Pancreas (tissue), 10 donors: ENCODE measurements at regions not wholly inside any gene's neighbourhood (a gene's known extent, or its start where the extent isn't known, plus 50 kb on each side); places are given as distances from the start of the nearest gene placed in this dataset.

Experiments used
- ATAC-seq, 4 donors: fragments of 200-7000 bp; cut with Tn5 transposase; one replicate each; pipeline versions ENCODE4 v1.8.0 to v1.9.1; 2020; ENCODE audit warnings: mild to moderate bottlenecking in 4 of 4, moderate library complexity in 4 of 4
- DNase-seq, 6 donors: peaks; one replicate each; pipeline ENCODE4 v3.0.0-alpha.2; 2020
- FAIRE-seq: peaks from 2 replicates; lab custom pipeline; 2012; peaks lifted over from hg19 to GRCh38; lab: Jason Lieb, UNC
- H3K27ac ChIP-seq, 4 donors: fragments of 200-600 bp; sonication (generic); 1 replicate in 3 of 4; 2 replicates in 1 of 4; pipeline versions ENCODE4 v1.5.0 to v1.8.0; 2020
- H3K27me3 ChIP-seq, 4 donors: fragments of 200-600 bp; one replicate each; pipeline ENCODE4 v1.8.0; 2021
- H3K36me3 ChIP-seq, 3 donors: fragments of 200-600 bp; sonication (generic) in 1 of 3; one replicate each; pipeline versions ENCODE4 v1.5.0 to v1.8.0; 2020 to 2021
- H3K4me1 ChIP-seq, 3 donors: fragments of 200-600 bp; one replicate each; pipeline ENCODE4 v1.8.0; 2021
- H3K4me3 ChIP-seq, 4 donors: fragments of 200-600 bp; sonication (generic) in 2 of 4; one replicate each; pipeline versions ENCODE4 v1.5.0 to v1.8.0; 2020 to 2021
- H3K9me3 ChIP-seq, 4 donors: fragments of 200-600 bp; one replicate each; pipeline ENCODE4 v1.8.0; 2021
- CTCF ChIP-seq, 4 donors: fragments of 200-600 bp; sonication (generic) in 3 of 4; IDR thresholded peaks; one replicate each; pipeline versions ENCODE4 v1.5.0 to v1.8.0; 2021; ENCODE audit warnings: antibody characterized with exemption in 4 of 4
- WGBS, 2 donors: extraction: QIAGEN DNeasy Blood & Tissue Kit; methylation state at CpG; one replicate each; pipeline ENCODE4 v1.1.7; 2013; 5-methylcytosine and 5-hydroxymethylcytosine counted together
- intact Hi-C, 3 donors: fragments of 100-400 bp; cut with DNase I; formaldehyde crosslinking; loops; one replicate each; pipeline versions ENCODE4 v1.11.1 to v1.14.2; 2022
- donor health status: healthy with polysubstance abuse.
- donor health status: DM: no; HTN: no; CAD: no; lungs with moderate emphysema.
- donor health status: DM: no; HTN: no; CAD: no.
- donor health status: control.
- donor health status: control.
- donor health status: Bipolar disorder and iron deficiency.
- donor health status: DM: yes; HTN: yes; CAD: no.
- donor health status: DM: no; HTN: no; CAD: no.
- donor health status: DM: no; HTN: no; CAD: no.
- donor health status: DM: yes; HTN: yes; CAD: no.

GRCh38 chr1:4394366-4394765 lies 260.0 kb upstream of the AJAP1 start:
- intact Hi-C loops: no loop called here
- no peak for ATAC-seq
- no peak for FAIRE-seq
- Histone ChIP-seq H3K27ac (no peak overlapping the region), H3K4me3 (no peak overlapping the region), H3K4me1 (no peaks in the 10 kb centered on the region), H3K36me3 (no peaks in the 10 kb centered on the region), H3K9me3 (no peaks in the 10 kb centered on the region), H3K27me3 (peaks cover 0 to 8% (median 0%) of the 10 kb centered on the region in 4 donors)
- WGBS, 2 donors: 73 to 83% methylated on average over 8 of the region's 8 CpGs
- TF ChIP-seq CTCF (IDR thresholded peaks at IDR 0.05): no peak
- no peak for DNase-seq

- FAIRE-seq: no peak
- Histone ChIP-seq H3K27ac (no peak overlapping the region), H3K4me1 (no peaks in the 10 kb centered on the region), H3K9me3 (no peaks in the 10 kb centered on the region), H3K36me3 (no peaks in the 10 kb centered on the region), H3K27me3 (peaks cover 0 to 8% (median 0%) of the 10 kb centered on the region in 4 donors), H3K4me3 (no peak overlapping the region)
- intact Hi-C loops: no loop called here
- no peak for DNase-seq
- ATAC-seq: no peak
- WGBS, 2 donors: 37 to 49% methylated on average over 3 of the region's 3 CpGs
- no peak for TF ChIP-seq CTCF (IDR thresholded peaks at IDR 0.05)
Observed at GRCh38 chr1:4395158-4395557, 259.3 kb upstream of the AJAP1 start.

- DNase-seq: no peak
- Histone ChIP-seq H3K9me3 (no peaks in the 10 kb centered on the region), H3K27me3 (peaks cover 0 to 8% (median 0%) of the 10 kb centered on the region in 4 donors), H3K27ac (no peak overlapping the region), H3K36me3 (no peaks in the 10 kb centered on the region), H3K4me1 (no peaks in the 10 kb centered on the region), H3K4me3 (no peak overlapping the region)
- TF ChIP-seq CTCF (IDR thresholded peaks at IDR 0.05): no peak
- peak in 1 of 4 donors; percentile 19 for ATAC-seq
- intact Hi-C loops: no loop called here
- 54 to 55% methylated on average over 5 of the region's 5 CpGs for WGBS, 2 donors
- no peak for FAIRE-seq
Observed at GRCh38 chr1:4395676-4396075, 258.7 kb upstream of the AJAP1 start.

- no peak overlapping the region for H3K27ac ChIP-seq
- no peaks in the 10 kb centered on the region for H3K4me1 ChIP-seq
- ATAC-seq (no peak), FAIRE-seq (no peak), DNase-seq (no peak)
- no peaks in the 10 kb centered on the region for H3K36me3 ChIP-seq
- peaks cover 0 to 2% (median 0%) of the 10 kb centered on the region in 4 donors for H3K27me3 ChIP-seq
- 42 to 51% methylated on average over 9 of the region's 9 CpGs for WGBS, 2 donors
- no peak overlapping the region for H3K4me3 ChIP-seq
- H3K9me3 ChIP-seq: no peaks in the 10 kb centered on the region
- intact Hi-C loops: no loop called here
- no peak for TF ChIP-seq CTCF (IDR thresholded peaks at IDR 0.05)
Observed at GRCh38 chr1:4396551-4396950, 257.9 kb upstream of the AJAP1 start.

GRCh38 chr1:4397196-4397595 lies 257.2 kb upstream of the AJAP1 start:
- DNase-seq (no peak), FAIRE-seq (no peak), ATAC-seq (peak in 2 of 4 donors; percentile 67 to 71)
- Histone ChIP-seq H3K27ac (no peak overlapping the region), H3K4me1 (no peaks in the 10 kb centered on the region), H3K9me3 (no peaks in the 10 kb centered on the region), H3K36me3 (no peaks in the 10 kb centered on the region), H3K4me3 (no peak overlapping the region), H3K27me3 (peaks cover 0 to 2% (median 0%) of the 10 kb centered on the region in 4 donors)
- TF ChIP-seq CTCF (IDR thresholded peaks at IDR 0.05): no peak
- WGBS, 2 donors: 45 to 52% methylated on average over 4 of the region's 4 CpGs
- intact Hi-C loops: no loop called here
